ENCODE measurements at regions not wholly inside any gene's neighbourhood (a gene's known extent, or its start where the extent isn't known, plus 50 kb on each side); places are given as distances from the start of the nearest gene placed in this dataset.
"Not testable (repeated sequence)": the region's sequence is repeated elsewhere in the genome, so short reads cannot be mapped to it uniquely, and the experiment has no call there.

DNA sequence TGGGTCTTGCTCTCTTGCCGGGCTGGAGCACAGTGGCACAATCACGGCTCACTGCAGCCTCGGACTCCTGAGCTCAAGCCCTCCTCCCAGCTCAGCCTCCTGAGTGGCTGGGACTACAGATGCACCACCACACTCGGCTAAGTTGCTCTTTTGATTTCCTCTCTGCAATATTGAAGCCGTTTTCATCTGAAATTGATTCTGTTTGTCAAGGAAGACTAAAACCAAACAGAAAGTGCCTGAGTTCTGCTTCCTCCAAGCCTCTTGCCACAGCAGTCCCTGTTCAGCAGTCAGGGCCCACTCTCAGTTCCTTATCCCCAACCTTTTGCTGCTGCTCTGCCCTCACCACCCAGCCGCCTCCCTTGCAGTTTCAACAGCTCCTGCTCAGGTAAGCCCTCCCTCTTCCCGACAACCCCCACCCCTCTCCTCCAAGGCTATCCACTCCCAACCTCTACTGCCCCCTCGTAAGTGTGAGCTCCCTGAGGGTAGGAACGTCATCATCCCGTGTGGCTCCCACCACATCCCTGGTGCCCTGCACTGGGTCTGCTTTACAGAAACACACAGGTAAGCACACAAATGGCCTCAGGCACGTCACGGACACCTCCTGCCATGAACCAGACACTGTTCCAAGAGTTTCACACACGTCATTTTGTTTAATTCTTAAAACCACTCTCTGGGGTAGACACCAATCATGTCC lies 70.7 kb upstream of the TAB2 start:
- no peak for DNase-seq

DNA sequence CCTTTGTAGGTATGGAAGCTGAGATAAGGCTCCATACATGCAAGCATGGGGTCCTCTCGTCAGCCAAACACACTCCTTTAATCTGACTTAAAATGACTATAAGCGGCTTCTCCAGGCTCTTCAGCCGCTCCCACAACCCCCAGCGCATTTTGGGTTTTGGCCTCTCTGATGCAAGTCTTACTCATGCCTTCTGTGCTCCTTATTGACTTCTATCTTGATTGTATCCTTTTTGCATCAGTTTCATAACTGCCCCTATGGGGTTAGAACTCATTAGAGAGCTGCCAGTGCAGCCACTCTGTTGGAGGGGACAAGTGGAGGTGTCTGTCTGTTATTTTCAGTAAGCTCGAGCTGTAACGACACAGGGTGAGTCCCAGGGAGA lies 70.1 kb upstream of the TAB2 start:
- DNase-seq = no peak

DNA sequence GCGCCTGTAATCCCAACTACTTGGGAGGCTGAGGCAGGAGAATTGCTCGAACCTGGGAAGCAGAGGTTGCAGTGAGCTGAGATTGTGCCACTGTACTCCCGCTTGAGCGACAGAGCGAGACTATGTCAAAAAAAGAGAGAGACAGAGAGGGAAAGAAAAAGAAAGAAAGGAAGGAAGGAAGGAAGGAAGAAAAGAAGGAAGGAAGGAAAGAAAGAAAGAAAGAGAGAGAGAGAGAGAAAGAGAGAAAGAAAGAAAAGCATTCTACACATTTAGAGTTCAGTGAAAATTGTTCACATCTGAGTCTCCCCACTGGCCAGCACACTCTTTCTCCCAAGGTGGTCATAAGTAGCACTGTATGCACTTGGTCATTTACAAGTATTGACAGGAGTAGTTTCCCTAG lies 69.2 kb upstream of the TAB2 start:
- not testable (repeated sequence) for DNase-seq

DNA sequence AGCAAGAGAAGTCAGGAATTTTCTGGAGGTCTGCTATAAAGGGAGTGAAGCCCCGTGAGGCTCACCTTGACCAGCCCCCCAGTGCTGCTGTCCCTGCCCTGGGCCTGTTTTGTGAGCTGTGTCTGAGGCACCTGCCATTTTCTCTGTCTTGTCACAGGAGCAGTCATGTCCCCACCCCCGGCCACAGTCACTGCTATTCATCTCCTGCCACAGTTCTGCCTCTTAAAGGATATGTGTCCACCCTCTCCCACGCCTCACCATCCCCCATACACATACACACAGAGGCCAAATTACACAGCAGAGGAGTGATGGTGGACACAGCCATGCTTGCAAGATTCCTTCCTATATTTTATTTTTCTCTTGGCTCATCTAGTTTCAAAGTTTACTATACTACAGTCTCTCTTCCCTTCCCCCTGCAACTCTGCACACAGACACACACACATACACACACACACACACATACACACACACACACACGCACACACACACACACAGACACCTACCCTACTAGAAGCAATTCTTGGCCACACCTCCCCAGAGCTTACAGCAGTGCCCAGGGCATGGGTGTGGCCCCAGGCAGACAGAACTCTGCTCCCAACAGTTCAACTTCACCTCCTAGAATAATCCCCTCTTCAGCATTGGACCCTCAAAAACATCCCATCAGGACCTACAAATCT lies 68.7 kb upstream of the TAB2 start:
- DNase-seq = peak; percentile 20

DNA sequence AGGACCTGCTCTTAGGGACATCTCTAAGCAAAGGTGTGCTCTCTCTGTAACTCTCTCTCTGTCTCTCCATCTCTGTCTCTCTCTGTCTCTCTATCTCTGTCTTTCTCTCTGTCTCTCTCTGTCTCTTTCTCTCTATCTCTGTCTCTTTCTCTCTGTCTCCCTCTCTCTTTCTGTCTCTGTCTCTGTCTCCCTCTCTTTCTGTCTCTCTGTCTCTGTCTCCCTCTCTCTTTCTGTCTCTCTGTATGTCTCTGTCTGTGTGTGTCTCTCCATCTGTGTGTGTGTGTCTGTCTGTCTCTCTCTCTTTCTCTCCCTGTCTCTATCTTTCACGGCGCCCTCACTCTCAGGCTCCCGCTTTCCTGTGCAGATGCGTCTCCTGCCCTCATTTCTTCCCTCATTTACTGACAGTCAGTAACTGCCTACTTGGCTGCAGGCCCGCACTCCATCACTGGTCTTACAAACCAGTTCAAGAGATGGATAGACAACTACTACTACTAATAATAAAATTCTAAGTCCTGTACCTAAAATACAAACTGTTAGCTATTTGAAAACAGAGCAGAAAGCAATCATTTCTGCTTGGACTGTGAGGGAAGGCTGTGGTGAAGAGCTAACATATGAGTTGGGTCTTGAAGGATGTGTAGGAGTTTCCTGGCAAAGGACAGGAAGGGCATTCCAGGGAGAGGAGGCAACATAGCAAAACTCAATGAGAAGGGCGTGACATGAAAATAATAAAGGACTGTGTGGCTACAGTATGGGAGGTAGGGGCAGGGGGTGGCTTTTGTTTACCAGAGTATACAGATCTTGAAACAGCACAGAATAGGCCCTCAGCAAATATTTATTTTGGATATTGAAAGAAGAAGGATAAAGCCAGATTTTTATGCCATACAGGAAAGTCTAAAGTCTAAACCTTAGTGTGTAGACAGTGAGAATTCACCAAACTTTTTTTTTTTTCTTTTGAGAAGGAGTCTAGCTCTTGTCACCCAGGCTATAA lies 67.8 kb upstream of the TAB2 start:
- no peak for DNase-seq

DNA sequence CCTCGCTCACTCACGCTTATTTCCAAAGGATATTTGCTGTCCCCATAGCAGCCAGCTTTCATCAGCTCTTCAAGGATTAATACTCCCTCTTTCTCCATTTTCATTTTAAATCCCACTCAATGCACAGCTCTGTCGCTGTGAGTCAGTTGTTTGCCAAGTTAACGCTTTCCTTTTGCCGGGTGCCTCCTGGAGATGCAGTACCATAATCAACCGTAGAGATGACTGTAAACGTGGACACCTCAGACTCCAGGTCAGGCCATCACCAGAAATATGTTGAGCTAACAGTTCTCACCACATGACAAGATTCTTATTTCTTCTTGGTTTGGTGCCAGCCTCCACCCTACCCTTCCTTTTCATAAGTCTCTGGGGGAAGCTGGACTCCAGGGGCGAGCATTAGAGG lies 66.6 kb upstream of the TAB2 start:
- DNase-seq = no peak

DNA sequence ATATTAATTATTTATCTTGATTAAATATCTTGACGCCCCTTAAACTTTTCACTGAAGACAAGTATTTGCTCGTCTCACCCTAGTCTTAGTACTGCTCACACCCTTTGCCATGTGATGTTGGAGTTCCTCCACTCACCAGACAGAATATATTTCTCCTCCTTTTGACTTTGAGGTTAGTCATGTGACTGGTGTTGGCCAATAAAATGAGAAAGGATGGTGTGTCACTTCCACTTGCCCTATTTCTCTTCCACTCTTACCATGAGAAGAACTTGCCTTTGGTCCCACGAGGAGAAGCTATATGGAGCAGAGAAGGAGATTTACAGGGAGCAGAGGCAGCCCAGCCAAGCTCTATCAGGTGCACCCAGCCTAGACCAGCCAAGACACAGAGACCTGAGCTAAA lies 64.9 kb upstream of the TAB2 start:
- DNase-seq = no peak

DNA sequence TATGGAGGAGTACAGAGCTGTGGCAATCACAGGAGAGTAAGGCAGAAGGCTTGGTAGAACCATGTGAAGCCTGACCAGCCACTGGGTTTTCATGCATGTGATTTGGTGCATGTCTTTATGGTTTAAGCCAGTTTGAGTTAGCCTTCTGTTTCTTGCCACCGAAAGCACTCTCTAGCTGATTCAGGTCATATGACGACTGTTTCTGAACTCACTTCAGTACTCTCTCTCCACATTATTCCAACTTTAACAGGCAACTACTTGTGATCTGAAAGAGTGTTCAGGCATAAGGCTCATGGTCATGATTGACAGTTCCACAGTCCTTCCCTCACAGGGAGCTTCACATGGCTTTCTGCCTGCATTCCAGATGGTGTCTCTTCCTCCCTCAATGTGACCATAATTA lies 63.3 kb upstream of the TAB2 start:
- no peak for DNase-seq

DNA sequence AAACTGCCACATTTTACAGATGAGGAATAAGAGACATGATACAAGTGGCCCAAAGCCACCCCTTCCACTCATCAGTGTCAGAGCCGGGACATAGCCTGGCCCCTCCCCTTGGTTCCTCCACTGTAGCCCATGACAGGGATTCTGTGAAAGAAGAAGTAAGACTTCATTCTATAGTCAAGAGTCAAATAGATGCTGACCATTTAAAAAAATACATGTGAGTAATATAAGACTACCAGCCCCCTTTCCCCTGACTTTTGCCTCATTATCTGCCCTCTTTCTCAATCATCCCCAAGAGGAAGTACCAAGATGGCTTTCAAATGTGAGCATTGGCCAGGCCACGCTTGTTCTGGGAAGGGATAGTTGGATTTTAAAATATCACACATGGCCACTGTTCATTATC lies 57.8 kb upstream of the TAB2 start:
- DNase-seq = no peak

DNA sequence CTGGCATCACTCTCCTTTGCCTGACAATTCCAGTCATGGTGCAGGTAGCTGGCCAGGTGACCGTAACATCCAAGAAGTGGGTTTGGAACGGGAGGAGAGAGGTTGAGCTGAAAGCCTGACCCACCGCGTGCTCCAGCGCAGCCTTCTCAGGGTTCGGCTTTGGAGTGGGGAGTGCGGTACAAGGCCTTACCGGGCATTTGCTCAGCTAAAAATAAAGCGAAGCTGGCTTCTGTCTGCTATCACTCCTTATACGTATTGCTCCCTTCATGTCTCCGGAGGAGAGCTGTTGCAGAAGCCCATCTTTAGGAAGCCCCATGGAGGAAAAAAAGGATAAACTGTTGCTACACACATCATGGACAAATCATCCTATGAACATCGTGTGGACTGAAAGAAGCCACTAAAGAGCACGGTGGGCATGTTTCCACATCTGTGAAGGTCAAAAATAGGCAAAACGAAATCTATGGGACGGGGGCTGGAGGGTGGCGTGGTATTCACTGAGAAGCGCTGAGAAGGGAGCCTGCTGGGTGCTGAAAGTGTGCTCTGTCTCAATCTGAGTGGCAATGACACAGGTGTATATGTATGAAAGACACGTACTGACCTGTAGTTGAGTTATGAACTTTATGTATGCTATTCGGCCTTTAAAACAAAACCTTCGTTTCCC lies 57.2 kb upstream of the TAB2 start:
- DNase-seq = no peak

DNA sequence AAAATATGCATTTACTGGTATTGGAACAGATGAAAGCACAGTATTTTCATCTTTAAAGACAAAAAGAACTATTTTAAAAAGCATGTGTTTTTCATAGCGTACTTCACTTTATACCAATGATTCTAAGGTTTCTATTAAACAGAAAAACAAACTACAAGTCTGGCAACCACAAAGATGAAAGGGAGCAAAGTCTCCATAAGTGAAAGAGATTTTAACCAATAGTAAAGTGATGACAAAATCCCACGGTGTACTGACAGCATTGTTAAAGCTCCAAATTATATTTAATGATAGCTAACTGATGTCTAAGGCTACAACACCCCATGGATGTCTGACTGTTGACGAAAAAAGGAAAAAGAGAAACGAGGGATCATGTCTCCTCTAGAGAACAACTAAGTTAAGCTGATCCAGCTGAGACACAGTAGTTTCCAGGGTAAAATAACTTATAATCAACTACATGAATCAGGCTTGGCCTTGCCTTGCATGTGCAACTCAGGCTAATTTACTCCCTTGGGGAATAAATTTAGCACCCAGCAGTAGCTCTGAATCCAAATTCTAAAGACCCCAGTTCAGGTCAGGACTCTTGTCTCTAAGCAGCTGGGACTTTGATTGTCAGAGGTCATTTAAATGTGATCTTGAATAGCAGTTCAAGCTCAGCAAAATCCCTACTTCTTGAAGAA lies 56.0 kb upstream of the TAB2 start:
- no peak for DNase-seq

DNA sequence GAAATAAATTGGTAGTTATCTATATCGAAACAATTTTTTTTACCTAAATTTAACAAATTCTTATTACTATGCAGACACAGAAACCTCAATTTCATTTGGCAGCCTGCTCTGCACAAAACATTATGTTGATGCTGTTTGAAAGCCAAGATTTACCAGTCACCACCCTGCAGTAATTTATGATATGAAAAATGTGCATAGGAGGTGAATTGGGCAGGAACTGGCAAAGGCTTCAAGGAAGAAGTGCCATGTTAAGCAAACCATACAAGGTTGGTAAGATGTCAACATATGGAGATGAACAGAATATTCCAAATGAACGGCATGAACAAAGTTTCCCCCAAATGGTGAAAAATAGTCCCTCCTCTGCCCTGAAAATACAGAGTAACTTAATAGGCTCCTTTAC lies 54.2 kb upstream of the TAB2 start:
- no peak for DNase-seq

DNA sequence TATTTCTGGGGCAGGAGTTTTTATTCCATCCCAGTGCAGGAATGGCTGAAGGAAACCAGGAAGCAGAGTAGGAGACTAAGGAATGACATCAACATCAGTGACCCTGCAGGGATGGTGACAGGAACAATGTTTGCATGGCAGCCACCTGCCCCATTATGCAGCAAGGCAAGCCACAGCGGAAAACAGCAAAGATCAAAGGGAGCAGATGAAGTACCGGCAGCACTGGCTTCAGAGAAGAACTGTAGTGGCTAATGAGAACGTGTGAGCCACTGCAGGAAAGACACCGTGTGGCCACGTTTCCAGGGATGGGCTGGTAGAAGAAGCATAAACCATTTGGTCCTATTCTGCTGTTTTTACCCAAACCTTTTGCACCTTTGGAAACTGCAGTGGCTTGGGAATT lies 52.9 kb upstream of the TAB2 start:
- DNase-seq = peak; percentile 23

DNA sequence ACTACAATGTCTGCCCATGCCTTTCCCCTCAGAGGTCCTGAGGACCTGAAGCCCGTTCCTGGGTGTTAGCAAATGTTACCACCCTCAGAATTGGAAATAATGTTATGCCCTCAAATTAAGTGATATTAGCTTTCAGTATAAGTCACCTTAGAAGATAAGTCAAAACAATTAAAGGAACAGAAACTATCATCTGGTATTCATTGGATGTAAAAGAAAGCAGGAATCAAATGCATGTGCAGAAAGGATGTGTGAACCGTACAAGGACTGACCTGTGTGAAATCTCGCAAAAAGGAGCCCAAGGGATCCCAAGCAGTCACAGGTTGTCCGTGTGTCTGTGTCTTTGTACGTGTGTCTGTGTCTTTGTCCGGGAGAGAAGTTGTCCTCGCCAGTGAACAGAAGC lies 51.6 kb upstream of the TAB2 start:
- DNase-seq = no peak

DNA sequence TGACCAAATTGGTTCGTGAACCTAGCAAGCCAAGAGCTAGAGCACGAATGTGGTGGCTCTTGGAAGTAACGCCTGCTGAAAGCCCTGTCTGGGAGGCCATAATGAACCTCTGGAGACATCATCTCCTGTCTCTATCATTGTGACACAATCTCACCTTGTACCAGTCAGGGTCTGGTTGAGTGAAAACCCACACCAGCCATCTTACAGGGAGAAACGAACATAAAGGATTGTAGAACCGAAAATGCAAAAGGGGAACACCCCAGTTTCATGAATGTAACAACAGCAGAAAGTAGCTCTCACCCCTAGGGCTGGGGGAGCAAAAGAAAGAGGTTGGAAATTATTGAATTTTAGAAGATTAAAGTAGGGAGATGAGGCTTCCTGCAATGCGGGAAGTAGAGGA lies 50.9 kb upstream of the TAB2 start:
- DNase-seq = no peak

DNA sequence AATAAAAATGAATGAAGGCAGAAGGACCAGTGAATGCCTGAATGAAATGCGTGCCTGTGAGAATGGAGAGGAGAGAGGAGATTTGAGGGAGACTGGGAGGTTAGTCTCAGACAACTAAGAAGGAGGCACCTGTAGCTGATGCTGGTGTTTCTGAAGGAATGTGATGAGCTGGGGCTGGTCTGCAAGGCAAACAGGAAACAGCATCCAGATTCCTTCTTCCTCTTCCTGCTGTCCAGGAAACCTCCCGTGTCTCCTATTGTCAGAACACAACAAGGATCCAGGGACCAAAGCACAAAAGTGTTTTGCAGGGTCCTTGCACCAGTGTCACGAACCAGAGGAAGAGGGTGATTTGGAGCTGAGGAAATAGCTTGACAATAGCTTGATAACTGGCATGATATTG lies 50.4 kb upstream of the TAB2 start:
- DNase-seq = no peak

DNA sequence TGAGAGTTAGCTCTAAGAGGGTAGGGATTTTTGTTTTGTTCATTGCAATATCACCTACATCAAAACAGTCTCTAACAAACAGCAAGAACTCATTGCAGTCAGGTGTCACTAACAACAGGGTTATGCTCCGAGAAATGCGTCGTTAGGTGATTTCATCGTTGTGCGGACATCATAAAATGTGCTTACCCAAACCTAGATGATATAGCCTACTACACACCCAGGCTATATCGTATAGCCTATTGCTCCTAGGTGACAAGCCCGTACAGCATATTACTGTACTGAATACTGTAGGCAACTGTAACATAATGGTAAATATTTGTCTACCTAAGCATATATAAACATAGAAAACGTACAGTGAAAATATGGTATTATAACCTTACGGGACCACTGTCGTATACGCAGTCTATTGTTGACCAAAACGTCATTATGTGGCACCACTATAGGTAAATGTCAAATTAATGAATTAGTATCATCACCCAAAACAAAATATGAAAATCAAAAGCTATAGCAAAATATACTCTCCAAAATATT lies 49.9 kb upstream of the TAB2 start:
- no peak for DNase-seq

Data from activated effector memory CD4-positive, alpha-beta T cell treated with Interleukin-2 at 50 U/mL for 16 hours (primary cell).